HG03064 (cell line): ENCODE measurements at regions not wholly inside any gene's neighbourhood (a gene's known extent, or its start where the extent isn't known, plus 50 kb on each side); places are given as distances from the start of the nearest gene placed in this dataset.
"Not testable (repeated sequence)": the region's sequence is repeated elsewhere in the genome, so short reads cannot be mapped to it uniquely, and the experiment has no call there.

ENCODE experiments used
- ATAC-seq: cut with Tn5 transposase; IDR thresholded peaks from one replicate; pipeline ENCODE4 v1.9.1; 2021; ENCODE audit warnings: low read depth; ENCODE audit not compliant: unreplicated experiment

DNA sequence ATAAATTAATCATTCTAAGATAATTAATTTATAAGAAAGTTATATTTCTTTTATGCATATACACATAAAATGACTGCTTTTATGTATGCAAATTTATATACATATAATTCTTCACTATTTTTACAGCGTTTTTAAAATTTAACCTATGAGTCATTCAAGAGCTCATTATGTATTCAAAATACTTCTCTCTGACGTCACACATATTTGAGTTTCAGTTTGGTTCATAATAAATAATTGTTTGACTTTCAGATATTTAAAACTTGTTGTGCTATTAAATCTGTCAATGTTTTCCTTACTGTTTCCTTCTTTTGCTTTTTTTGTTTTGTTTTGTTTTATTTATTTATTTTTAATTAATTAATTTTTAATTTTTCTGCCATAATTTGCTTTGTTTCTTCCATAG is 467.5 kb upstream of the ADGRB3 start:
- no peak for ATAC-seq

DNA sequence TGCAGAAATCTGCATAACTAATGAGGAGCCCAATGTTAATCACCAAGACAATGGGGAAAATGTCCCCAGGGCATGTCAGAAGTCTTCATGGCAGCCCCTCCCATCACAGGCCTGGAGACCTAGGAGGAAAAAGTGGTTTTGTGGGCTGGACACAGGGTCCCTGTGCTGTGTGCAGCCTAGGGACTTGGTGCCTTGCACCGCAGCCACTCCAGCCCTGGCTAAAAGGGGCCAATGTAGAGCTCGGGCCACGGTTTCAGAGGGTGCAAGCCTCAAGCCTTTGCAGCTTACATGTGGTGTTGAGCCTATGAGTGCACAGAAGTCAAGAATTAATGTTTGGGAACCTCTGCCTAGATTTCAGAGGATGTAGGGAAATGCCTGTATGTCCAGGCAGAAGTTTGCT is 474.3 kb upstream of the ADGRB3 start:
- ATAC-seq: not testable (repeated sequence)

DNA sequence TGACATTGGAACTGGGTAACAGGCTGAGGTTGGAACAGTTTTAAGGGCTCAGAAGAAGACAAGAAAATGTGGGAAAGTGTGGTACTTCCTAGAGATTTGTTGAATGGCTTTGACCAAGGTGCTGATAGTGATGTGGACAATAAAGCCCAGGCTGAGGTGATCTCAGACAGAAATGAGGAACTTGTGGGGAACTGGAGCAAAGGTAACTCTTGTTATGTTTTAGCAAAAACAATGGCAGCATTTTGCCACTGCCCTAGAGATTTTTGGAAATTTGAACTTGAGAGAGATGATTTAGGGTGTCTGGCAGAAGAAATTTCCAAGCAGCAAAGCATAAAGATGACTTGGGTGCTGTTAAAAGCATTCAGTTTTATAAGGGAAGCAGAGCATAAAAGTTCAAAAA is 474.7 kb upstream of the ADGRB3 start:
- no peak for ATAC-seq

DNA sequence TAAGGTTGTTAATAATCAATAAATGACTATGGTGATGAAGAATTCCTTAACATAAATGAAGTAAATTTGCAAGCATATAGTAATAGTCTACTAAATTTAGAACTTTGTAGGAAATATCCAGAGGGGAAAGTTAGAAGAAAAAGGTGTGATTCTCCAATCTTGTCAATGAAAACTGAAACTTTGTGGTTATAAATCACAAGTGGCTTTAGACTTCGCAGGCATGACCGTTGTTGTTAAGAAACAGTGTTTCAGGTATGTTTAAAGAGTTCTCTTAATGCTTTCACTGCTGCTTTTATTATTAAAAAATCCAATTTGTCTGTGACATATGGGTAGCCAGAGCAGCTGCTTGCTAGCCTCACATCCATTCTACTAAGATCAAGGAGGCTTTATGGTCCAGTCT is 475.6 kb upstream of the ADGRB3 start:
- no peak for ATAC-seq

DNA sequence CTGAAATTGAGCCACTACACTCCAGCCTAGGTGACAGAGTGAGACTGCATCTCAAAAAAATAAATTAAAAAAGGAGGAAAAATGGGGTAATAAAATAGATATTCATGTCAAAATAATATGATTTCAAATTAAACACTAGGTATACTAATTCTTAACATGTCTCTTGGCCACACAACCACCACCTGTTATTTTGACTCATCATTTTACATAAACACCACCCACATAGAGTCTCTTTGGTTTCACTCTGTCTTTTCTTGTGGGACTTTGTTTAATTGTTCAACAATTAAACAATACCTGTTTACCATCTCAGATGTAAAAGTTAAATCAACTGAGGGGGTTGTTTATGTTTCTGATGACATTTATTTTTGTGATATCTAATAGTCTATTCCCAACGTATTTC is 476.8 kb upstream of the ADGRB3 start:
- no peak for ATAC-seq

DNA sequence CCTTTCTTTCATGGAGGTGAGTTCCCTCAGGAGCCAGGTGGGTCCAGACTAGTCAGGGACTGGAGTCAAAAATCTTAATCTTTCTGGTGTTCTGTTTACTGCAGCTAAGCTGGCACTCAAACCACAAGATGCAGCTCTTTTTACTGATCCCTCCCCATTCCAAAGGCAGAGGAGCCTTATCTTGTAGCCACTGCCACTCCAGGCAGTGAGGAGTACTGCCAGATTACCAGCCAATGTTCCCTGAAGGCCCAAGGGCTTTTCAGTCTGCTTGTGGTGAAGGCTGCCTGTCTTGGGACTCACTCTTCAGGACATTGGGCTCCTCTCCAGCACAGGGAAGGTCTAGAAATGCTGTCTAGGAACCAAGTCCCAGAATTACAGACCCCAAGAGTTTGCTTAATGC is 490.4 kb upstream of the ADGRB3 start:
- ATAC-seq: no peak

DNA sequence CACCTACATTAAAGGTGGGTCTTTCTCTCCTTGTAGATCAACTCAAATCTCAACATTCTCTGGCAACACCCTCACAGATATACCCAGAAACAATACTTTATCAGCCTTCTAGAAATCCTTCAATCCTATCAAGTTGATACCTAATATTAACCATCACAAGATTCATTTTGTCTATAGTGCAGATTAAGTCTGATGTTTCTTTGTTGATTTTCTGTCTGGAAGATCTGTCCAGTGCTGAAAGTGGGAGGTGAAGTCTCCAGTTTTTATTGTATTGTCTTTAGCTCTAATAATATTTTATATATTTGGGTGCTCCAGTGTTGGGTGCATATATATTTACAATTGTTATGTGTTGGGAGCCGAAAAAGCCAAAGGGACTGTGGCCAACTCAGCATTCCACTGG is 493.9 kb upstream of the ADGRB3 start:
- ATAC-seq: no peak

DNA sequence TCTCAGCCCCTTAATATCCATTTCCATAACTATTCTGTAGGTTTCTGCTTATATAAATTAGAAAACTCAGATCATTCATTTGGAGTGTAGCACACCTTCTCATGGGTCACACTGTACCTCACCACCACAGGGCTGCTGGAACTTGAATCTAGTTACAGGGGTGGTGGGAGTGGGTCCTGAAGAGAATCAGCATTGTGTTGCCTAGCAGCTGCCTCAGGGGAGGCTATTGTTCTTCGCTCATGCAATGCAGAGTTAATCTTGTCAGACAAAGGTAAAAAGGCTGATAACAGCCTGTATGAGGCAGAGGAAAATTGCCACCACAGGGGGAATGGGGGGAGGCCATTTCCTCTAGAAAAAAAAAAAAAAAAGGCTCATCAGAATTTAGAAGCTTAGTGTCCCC is 496.0 kb upstream of the ADGRB3 start:
- no peak for ATAC-seq

DNA sequence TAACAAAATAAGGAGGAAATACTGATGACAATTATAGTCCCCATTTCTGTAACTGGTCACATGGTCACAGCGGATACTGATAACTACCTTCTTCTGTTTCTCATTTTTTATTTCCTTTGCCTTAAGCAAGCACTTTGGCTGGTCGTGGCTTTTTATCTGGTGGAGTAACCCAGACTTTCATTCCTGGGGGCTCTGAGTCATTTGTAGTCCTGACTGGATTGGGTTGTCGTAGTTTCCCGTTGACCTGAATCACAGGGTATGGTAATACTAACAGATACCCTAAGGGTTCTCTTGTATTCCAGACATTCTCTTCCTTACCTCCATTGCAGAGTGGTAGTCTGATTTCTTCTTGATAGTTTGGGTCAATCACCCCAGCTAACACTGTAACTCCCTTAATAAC is 500.3 kb upstream of the ADGRB3 start:
- ATAC-seq: no peak

DNA sequence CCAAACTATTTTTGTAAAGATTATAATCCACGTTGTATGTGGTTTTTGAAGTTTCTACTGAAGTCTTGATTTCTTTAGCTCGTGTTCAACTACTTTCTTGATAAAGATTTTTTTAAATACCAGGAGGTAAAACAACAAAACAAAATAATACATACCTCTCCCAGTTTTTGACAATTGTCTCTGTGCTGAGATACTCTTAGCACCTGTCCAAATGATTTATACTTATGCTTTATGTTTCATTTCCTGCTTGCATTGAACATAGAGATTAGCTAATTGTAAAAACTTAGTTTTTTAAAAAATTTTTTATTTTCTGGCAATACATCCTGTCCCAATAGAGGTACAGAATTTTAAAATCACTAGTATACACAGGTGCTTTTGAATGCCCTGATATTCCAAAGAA is 506.9 kb upstream of the ADGRB3 start:
- no peak for ATAC-seq

DNA sequence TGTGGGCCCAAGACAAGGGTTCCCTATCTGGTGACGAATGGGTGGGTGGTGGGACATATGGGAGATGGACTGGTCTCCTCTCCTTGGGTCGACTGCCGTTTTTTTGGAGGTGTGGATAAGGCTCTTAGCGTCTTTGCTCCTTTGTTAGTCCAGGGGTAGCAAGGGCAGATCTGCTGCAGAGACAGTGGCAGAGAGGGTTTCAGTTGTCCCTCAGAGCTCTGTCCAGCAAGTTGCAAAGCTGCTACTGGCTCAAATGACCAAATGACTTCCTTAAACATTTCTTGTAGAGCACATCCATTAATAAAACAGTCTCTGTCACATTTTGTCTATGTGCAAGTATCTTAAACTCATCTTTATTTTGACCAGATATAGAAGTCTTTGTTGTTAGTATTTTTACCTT is 508.0 kb upstream of the ADGRB3 start:
- ATAC-seq: no peak

DNA sequence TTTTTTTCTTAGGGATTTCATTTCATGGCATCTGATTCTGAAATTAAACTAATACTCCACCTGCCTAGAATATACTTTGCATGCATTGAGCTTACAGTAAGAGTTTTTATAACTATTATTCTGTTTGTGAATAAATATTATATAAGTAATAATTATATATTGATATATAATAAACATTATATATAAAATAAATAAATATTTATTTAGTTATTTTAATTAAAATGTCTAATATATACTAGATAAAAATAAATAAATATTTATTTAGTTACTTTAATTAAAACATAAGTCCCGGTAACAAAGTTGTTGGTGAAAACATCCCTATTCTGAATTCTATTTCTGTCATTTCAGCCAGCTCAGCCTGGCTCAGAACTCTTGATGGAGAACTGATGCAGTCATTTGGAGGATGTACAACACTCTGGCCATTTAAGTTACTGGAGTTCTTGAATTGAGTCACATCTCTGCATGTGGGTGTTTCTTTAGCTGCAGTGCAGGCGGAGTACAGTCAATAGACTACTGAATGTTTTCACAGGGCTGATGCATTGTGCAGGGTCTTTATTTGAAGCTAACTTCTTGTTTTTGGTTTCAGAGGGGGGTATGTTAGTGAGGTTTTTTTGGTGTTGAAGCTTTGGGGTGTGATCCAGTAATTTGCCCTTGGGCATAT is 508.9 kb upstream of the ADGRB3 start:
- ATAC-seq: no peak

DNA sequence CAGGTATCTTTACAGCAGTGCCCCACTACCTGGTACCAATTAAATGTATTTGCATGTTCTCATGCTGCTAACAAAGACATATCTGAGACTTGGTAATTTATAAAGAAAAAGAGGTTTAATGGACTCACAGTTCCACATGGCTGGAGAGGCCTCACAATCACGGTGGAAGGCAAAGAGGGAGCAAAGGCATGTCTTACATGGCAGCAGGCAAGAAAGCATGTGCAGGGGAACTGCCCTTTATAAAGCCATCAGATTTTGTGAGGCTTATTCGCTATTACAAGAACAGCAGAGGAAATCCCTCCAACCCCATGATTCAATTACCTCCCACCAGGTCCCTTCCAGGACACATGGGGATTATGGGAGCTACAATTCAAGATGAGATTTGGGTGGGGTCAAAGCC is 512.1 kb upstream of the ADGRB3 start:
- not testable (repeated sequence) for ATAC-seq

DNA sequence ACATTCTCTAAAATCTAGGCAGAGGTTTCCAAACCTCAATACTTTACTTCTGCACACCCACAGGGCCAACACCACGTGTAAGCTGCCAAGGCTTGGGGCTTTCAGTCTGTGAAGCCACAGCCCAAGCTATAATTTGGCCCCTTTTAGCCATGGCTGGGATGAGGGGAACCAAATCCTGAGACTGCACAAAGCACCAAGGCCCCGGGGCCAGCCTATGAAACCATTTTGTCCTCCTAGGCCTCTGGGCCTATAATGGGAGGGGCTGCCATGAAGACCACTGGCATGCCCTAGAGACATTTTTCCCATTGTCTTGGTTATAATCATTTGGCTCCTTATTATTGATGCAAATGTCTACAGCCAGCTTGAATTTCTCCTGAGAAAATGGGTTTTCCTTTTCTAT is 513.0 kb upstream of the ADGRB3 start:
- no peak for ATAC-seq

DNA sequence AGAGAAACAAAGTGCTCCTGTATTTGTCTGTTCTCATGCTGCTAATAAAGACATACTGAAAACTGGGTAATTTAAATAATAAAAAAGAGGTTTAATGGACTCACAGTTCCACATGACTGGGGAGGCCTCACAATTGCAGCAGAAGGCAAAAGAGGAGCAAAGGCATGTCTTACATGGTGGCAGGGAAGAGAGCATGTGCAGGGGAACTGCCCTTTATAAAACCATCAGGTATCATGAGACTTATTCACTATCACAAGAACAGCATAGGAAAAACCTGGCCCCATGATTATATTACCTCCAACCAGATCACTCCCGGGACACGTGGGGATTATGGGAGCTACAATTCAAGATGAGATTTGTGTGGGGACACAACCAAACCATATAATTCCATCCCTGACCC is 514.1 kb upstream of the ADGRB3 start:
- not testable (repeated sequence) for ATAC-seq

DNA sequence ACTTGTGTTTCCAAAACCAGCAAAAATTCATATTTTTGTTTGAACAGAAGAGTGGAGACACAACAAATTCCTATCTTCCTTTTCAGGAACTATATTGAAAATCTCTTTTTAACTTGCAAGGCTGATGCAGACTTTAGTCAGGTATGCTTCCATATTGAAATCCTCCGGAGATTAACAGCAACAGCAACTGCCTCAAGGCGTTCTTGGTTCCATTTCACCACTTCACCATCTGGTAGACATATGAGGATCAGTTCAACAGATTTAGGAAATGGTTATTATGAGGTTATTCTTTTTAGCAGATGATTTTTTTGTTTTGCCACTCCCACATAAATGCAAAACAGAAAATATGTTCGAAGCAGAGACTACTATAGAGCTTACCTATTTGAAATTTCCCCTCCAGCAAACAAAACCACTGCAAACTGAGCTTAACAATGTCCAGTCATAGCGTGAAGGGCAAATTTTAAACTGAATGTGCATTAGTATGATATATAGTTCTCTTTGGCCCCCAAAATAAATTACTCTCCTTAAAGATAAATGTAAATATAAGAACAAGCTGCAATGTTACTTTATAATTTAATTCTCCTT is 520.5 kb upstream of the ADGRB3 start:
- ATAC-seq: no peak

DNA sequence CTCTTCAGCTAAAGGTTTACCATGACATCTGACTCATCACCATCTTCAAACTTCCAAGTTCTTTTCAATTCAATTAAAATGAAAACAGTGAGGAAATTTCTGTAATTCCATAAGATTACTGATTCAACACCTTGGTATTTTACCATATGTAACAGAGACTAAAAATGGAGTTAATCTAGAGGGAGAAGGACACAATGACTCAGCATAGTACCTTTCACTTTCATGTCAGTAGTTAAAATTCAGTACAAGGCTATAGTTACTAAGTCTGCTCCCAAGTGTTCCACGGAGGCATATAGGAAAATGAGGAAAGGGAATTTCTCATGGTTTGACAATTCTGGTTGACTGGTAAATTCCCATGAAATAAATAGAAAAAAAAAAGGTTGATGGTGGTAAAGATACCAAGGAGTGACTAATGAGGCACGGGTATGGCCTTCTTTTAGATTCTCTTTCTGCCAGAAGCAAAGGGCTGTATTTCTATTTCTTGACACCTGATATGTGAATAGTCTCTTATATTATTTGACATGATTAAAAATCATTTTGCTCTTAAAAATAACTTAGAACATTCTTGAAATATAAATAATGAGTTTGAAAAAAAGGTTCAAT is 526.7 kb upstream of the ADGRB3 start:
- ATAC-seq: peak; percentile 80

DNA sequence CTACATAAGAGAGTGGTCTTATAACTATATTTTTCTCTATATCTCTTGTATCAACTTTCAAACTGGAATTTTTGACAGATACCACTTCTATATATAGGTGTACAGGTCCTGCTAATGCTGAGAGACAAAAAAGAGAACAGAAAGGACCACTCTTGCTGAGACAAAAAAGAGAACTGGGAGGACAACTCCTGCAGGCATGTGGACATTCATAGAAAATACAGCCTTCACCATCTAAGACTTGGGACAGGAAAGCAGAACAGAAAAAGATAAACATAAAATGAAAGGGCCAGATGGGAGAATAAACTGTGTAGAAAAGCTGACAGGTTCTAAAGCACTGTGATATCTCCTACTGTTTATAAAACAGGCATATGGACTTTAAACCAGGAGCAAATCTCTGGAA is 541.0 kb upstream of the ADGRB3 start:
- ATAC-seq: no peak

DNA sequence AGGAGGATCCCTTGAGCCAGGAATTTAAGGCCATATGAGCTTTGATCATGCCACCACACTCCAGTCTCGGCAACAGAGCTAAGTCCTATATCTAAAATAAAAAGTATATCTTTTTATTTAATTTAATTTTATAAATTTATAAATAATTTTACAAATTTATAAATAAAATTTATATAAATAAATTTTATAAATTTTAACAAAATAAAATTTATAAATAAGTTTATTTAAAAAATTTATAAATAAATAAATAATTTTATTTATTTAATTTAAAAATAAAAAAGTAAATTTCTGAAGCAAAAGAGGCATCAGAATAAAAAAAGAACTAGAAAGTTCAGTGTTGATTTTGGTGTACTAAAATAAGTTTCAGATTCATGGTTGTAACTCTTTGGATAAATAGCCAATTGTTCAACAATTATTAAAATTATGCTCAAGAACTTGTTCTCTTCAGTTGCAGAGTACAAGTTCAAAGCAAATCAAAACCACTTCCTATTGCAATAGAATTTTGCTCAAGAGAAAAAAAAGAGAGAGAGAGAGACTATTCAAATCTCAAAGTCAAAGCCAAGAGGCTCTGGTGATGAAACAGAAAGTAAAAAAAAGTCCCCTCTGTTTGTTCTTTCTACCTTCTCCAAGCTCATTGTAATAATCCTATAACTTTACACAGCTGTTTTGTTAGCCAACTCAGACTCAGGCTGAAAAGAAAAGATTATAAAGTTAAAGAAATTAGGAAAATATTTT is 547.5 kb upstream of the ADGRB3 start:
- peak; percentile 66 for ATAC-seq

DNA sequence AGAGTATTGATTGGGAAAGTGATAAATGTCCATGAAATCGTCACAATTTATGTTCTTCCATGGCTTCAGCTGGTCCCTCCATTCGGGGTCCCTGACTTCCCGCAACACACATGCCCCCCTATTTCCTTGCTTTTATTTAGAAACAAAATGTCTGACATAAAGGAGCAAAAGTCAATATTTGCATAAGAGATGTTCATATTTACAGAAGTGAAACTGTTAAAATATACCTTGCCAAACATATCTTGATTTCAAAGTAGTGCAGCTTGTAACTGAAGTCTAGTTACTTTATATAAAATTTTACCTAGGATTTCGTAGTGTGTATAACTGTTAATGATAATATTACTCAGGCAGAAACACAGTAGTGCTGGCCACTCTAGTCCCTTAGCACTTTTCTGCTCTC is 548.9 kb upstream of the ADGRB3 start:
- no peak for ATAC-seq

DNA sequence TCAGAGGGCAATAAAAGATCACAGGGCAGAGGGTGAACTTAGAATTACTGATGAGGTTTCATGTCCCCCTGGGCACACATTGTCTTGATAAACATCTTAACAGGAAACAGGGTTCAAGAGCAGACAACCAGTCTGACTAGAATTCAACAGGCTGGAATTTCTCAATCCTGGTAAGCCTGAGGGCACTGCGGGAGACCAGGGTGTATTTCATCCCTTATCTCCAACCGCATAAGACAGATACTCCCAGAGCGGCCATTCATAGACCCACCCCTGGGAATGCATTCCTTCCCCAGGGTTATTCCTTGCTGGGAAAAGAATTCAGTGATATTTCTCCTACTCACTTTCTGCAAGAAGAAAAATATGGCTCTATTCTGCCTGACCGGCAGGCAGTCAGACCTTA is 549.5 kb upstream of the ADGRB3 start:
- not testable (repeated sequence) for ATAC-seq

DNA sequence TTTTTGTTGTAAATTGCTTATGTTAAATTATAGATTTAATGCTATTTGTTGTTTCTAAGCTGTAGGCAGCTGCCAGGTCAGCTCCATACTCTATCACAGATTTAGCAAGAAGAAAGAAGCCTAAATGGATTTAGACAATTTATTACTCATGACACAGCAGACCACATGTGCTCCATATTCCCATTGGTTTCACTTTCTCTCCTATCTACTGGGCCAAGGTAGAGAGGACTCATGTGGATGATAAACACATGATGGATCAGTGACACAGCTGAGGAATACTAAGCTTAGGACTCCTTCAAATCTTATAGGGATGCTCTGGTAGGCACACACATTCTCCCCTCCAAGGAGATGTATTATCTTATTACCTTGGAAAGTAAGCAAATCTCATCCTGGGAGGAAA is 553.0 kb upstream of the ADGRB3 start:
- no peak for ATAC-seq
